Heart left ventricle (tissue), 13 donors: ENCODE measurements at regions not wholly inside any gene's neighbourhood (a gene's known extent, or its start where the extent isn't known, plus 50 kb on each side); places are given as distances from the start of the nearest gene placed in this dataset.

Experiments
- CTCF ChIP-seq, 12 donors: fragments of 200-600 bp; sonication (generic) in 4 of 12; IDR thresholded peaks; one replicate each; pipeline versions ENCODE4 v1.5.0 to v1.8.0; 2018 to 2022; ENCODE audit warnings: antibody characterized with exemption in 12 of 12, mild to moderate bottlenecking in 5 of 12
- POLR2A ChIP-seq, 2 donors: fragments of 450-650 bp; IDR thresholded peaks; one replicate each; pipeline ENCODE4 v1.6.1; 2017; ENCODE audit warnings: antibody characterized with exemption in 2 of 2, mild to moderate bottlenecking in 2 of 2, moderate library complexity in 2 of 2
- donor health status: ischemic (EF 13 %, LVEDD 7.1; RV severe dilation, severe dysfunction).
- donor health status: DM: no; HTN: yes; CAD: no.
- donor health status: DM: no; HTN: no; CAD: no.
- donor health status: ischemic (EF 25% LVEDD 6.9; RV normal size, moderate dysfunction).
- donor health status: ischemic (EF 25% LVEDD 5.7; RV mildly dilated, moderate dysfunction).
- donor health status: ischemic (EF 35%, LVEDD 5.7; RV mildly dilated, moderate dysfunction).
- donor health status: nonischemic (EF 11% LVEDD 7.7; RV severe dilation, severe dysfunction).
- donor health status: DM: yes; HTN: yes; CAD: no.
- donor health status: PGD.
- donor health status: ischemic (EF 29% LVEDD 5.4; RV normal size, mild dysfunction).
- donor health status: nonischemic (EF 23%, LVEDD 6.1; RV moderate dilation, normal function).

- TF ChIP-seq POLR2A (IDR thresholded peaks at IDR 0.05): no peak
- no peak for TF ChIP-seq CTCF (IDR thresholded peaks at IDR 0.05)
Measured at GRCh38 chr5:21642312-21642711, 1210.8 kb downstream of the CDH12 start.
